HepG2 (cell line): ENCODE measurements at regions not wholly inside any gene's neighbourhood (a gene's known extent, or its start where the extent isn't known, plus 50 kb on each side); places are given as distances from the start of the nearest gene placed in this dataset.

Source experiments
- ATAC-seq: fragments of 200-7000 bp; cut with Tn5 transposase; 3 replicates; pipeline ENCODE4 v1.9.1; 2020; ENCODE audit warnings: mild to moderate bottlenecking, moderate library complexity
- BruUV-seq: library from RNA; stranded (reverse); fragments of 400-500 nt; replicated peaks from 2 replicates; lab custom pipeline; 2021; lab: Mats Ljungman, UMichigan
- CTCF ChIA-PET: fragments of 300-600 bp; formaldehyde crosslinking; extraction: SDS; loops from one replicate; lab custom pipeline; 2021; ENCODE audit warnings: low total read pairs, inconsistent platforms, low intra/inter-chr PET ratio; lab: Yijun Ruan, JAX
- POLR2A ChIA-PET: fragments of 350-600 bp; sonication (Branson Sonifier 250); formaldehyde crosslinking; loops from one replicate; lab custom pipeline; 2020; ENCODE audit warnings: antibody characterized with exemption, inconsistent platforms; lab: Yijun Ruan, JAX
- DNase-seq: peaks from one replicate; pipeline ENCODE4 v3.0.0-alpha.2; 2015; ENCODE audit warnings: low spot score
- FAIRE-seq: peaks from 3 replicates; lab custom pipeline; 2011; peaks lifted over from hg19 to GRCh38; lab: Jason Lieb, UNC
- H2AFZ ChIP-seq: one replicate; pipeline ENCODE4 v1.6.1; 2011; ENCODE audit warnings: low read length, inconsistent platforms
- H3K27ac ChIP-seq: fragments of 300-600 bp; 3 replicates; pipeline ENCODE4 v1.8.0; 2011; ENCODE audit warnings: mixed run types, mild to moderate bottlenecking, mixed read lengths, low read length, inconsistent platforms; ENCODE audit not compliant: insufficient read depth; ENCODE audit errors: extremely low read length
- H3K27me3 ChIP-seq, 2 experiments: fragments of 200-600 bp in 1 of 2; 2 replicates in 1 of 2; 3 replicates in 1 of 2; pipeline versions ENCODE4 v1.6.0 to v1.8.0; 2011; ENCODE audit warnings: low read length in 2 of 2, mild to moderate bottlenecking in 2 of 2, moderate library complexity in 2 of 2, inconsistent platforms in 1 of 2; ENCODE audit not compliant: insufficient read depth in 2 of 2, control insufficient read depth in 1 of 2
- H3K36me3 ChIP-seq, 2 experiments: fragments of 200-600 bp in 1 of 2; replicated peaks in 1 of 2; 2 replicates in 1 of 2; 3 replicates in 1 of 2; pipeline versions ENCODE4 v1.5.1 to v1.8.0; 2011; ENCODE audit warnings: low read length in 2 of 2, inconsistent platforms in 1 of 2; ENCODE audit not compliant: insufficient read depth in 2 of 2, control insufficient read depth in 1 of 2
- H3K4me1 ChIP-seq: 2 replicates; pipeline ENCODE4 v1.5.1; 2012; ENCODE audit warnings: low read length, inconsistent platforms; ENCODE audit not compliant: insufficient read depth
- H3K4me2 ChIP-seq: 2 replicates; pipeline ENCODE4 v1.6.0; 2011; ENCODE audit warnings: low read depth, low read length, inconsistent platforms
- H3K4me3 ChIP-seq, 3 experiments: fragments of 200-600 bp in 1 of 3; sonication (generic), shearing (Covaris generic) in 1 of 3; replicated peaks in 1 of 3; 2 replicates each; pipeline ENCODE4 v1.5.1; 2011 to 2016; ENCODE audit warnings: low read length in 3 of 3, inconsistent platforms in 2 of 3, low read depth in 2 of 3, mild to moderate bottlenecking in 2 of 3, control low read depth in 1 of 3, mixed read lengths in 1 of 3; ENCODE audit not compliant: insufficient read depth in 1 of 3
- H3K79me2 ChIP-seq: one replicate; pipeline ENCODE4 v1.6.1; 2011; ENCODE audit warnings: low read length, inconsistent platforms; ENCODE audit not compliant: insufficient read depth
- H3K9ac ChIP-seq: 2 replicates; pipeline ENCODE4 v1.6.0; 2011; ENCODE audit warnings: mild to moderate bottlenecking, low read depth, low read length, inconsistent platforms; ENCODE audit not compliant: insufficient read depth
- H3K9me3 ChIP-seq: 2 replicates; pipeline ENCODE4 v1.5.1; 2012; ENCODE audit warnings: mild to moderate bottlenecking, low read length
- H4K20me1 ChIP-seq: 2 replicates; pipeline ENCODE4 v1.6.0; 2011; ENCODE audit warnings: inconsistent platforms, mild to moderate bottlenecking, low read length, moderate library complexity; ENCODE audit not compliant: insufficient read depth
- AFF4 ChIP-seq: sonication (generic); formaldehyde crosslinking; IDR thresholded peaks from 2 replicates; pipeline ENCODE4 v1.4.0; 2020; ENCODE audit warnings: missing genetic modification reagents
- CCAR2 ChIP-seq: fragments of 200-400 bp; formaldehyde crosslinking; optimal IDR thresholded peaks from 2 replicates; pipeline ENCODE3; 2018; ENCODE audit warnings: low read depth, mild to moderate bottlenecking, low read length, moderate library complexity
- HNRNPK ChIP-seq: fragments of 200-400 bp; formaldehyde crosslinking; IDR thresholded peaks from 2 replicates; pipeline ENCODE4 v1.6.1; 2018; ENCODE audit warnings: low read length, low read depth, moderate library complexity, mild to moderate bottlenecking; ENCODE audit not compliant: poor library complexity, severe bottlenecking
- KAT8 ChIP-seq: IDR thresholded peaks from 2 replicates; pipeline ENCODE4 v1.6.1; 2016; ENCODE audit warnings: missing genetic modification reagents, missing compliant biosample characterization
- PAX8 ChIP-seq: sonication (generic); formaldehyde crosslinking; IDR thresholded peaks from 2 replicates; pipeline ENCODE4 v1.8.0; 2022; ENCODE audit warnings: mild to moderate bottlenecking, missing genetic modification reagents, borderline replicate concordance
- SALL1 ChIP-seq: sonication (generic); formaldehyde crosslinking; IDR thresholded peaks from 2 replicates; pipeline ENCODE4 v1.8.0; 2022; ENCODE audit warnings: mild to moderate bottlenecking, missing genetic modification reagents
- SAP130 ChIP-seq: IDR thresholded peaks from 2 replicates; pipeline ENCODE4 v1.6.1; 2016; ENCODE audit warnings: low read depth
- TBX2 ChIP-seq: sonication (generic); formaldehyde crosslinking; IDR thresholded peaks from 2 replicates; pipeline ENCODE4 v1.5.0; 2020; ENCODE audit warnings: missing genetic modification reagents, mild to moderate bottlenecking, borderline replicate concordance
- THRA ChIP-seq: sonication (generic); formaldehyde crosslinking; IDR thresholded peaks from 2 replicates; pipeline ENCODE4 v1.4.0; 2020; ENCODE audit warnings: missing genetic modification reagents, borderline replicate concordance
- ZNF790 ChIP-seq: sonication (generic); formaldehyde crosslinking; IDR thresholded peaks from 2 replicates; pipeline ENCODE4 v1.8.0; 2022; ENCODE audit warnings: missing genetic modification reagents, mild to moderate bottlenecking, borderline replicate concordance
- WGBS: methylation state at CpG from one replicate; pipeline ENCODE4 v1.1.6; 2017; ENCODE audit warnings: low lambda C conversion rate; 5-methylcytosine and 5-hydroxymethylcytosine counted together
- in situ Hi-C: cut with HindIII; loops from 2 replicates; pipeline ENCODE4 v1.10.0; 2017; ENCODE audit warnings: low pct_unique_long_range_greater_than_20kb; ENCODE audit not compliant: extremely low pct_ligation_motif_present
- intact Hi-C: fragments of 100-400 bp; cut with micrococcal nuclease; formaldehyde crosslinking; loops from one replicate; pipeline ENCODE4 v1.10.0; 2022; ENCODE audit not compliant: unreplicated experiment
- TF ChIP-seq, protein P1 (sequence below): sonication (generic); formaldehyde crosslinking; IDR thresholded peaks from 2 replicates; pipeline ENCODE4 v1.4.0; 2020; ENCODE audit warnings: missing genetic modification reagents, borderline replicate concordance
- TF ChIP-seq, protein P2 (sequence below): sonication (generic); formaldehyde crosslinking; IDR thresholded peaks from 2 replicates; pipeline ENCODE4 v1.9.0; 2021; ENCODE audit warnings: missing genetic modification reagents, mild to moderate bottlenecking, borderline replicate concordance

DNA sequence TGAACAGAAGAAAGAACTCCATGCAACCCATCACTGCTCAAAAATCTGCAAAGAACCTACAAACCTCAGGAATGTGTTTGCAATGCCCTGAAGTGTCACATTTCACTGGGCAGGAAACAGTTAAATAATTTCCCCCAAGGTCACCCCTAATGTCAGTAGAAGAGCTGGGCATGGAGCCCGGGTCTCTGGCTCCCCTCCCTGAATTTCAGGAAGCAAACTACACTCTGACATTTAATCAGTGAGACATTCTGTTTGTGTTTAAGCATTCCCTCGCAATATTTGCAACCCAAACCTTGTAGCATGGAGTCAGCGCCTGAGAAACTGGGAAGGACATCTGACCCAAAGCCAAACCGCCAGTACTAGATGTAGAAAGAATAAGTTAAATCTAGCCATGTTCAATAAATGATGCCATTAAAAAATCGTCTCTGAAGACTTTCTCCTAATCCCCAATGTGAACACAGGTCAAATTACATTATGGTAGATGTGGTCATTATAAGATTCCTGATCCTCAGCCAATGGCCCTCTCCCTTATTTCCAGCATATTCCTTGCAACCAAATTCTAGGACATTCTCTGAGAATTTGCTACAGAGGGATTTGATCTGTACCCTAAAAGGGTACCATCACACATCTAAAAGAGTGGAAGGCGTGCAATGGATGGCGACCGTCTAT is 91.2 kb upstream of the ADTRP start:
- in situ Hi-C loops = no loop called here
- TF ChIP-seq, protein P1, sequence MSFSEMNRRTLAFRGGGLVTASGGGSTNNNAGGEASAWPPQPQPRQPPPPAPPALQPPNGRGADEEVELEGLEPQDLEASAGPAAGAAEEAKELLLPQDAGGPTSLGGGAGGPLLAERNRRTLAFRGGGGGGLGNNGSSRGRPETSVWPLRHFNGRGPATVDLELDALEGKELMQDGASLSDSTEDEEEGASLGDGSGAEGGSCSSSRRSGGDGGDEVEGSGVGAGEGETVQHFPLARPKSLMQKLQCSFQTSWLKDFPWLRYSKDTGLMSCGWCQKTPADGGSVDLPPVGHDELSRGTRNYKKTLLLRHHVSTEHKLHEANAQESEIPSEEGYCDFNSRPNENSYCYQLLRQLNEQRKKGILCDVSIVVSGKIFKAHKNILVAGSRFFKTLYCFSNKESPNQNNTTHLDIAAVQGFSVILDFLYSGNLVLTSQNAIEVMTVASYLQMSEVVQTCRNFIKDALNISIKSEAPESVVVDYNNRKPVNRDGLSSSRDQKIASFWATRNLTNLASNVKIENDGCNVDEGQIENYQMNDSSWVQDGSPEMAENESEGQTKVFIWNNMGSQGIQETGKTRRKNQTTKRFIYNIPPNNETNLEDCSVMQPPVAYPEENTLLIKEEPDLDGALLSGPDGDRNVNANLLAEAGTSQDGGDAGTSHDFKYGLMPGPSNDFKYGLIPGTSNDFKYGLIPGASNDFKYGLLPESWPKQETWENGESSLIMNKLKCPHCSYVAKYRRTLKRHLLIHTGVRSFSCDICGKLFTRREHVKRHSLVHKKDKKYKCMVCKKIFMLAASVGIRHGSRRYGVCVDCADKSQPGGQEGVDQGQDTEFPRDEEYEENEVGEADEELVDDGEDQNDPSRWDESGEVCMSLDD (CRISPR knock-in tag) = no peak
- TF ChIP-seq PAX8 (CRISPR knock-in tag) (no peak), SAP130 (CRISPR knock-in tag) (no peak), THRA (CRISPR knock-in tag) (no peak), KAT8 (CRISPR knock-in tag) (no peak), ZNF790 (CRISPR knock-in tag) (no peak), HNRNPK (no peak), AFF4 (CRISPR knock-in tag) (no peak), CCAR2 (no peak), TBX2 (no peak), SALL1 (CRISPR knock-in tag) (no peak)
- TF ChIP-seq, protein P2, sequence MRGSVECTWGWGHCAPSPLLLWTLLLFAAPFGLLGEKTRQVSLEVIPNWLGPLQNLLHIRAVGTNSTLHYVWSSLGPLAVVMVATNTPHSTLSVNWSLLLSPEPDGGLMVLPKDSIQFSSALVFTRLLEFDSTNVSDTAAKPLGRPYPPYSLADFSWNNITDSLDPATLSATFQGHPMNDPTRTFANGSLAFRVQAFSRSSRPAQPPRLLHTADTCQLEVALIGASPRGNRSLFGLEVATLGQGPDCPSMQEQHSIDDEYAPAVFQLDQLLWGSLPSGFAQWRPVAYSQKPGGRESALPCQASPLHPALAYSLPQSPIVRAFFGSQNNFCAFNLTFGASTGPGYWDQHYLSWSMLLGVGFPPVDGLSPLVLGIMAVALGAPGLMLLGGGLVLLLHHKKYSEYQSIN = no peak

More for the DNA sequence above, 91.2 kb upstream of the ADTRP start:
- ChIA-PET POLR2A (no interaction called here), CTCF (no interaction called here)
- Histone ChIP-seq H3K4me1 (no peaks in the 10 kb centered on the region), H3K9me3 (no peaks in the 10 kb centered on the region), H3K9ac (no peak overlapping the region), H3K36me3 (no peaks in the 10 kb centered on the region), H3K27me3 (no peaks in the 10 kb centered on the region), H3K4me3 (no peak overlapping the region), H3K79me2 (no peaks in the 10 kb centered on the region), H3K4me2 (no peak overlapping the region), H3K27ac (no peak overlapping the region), H2AFZ (no peak overlapping the region), H4K20me1 (no peaks in the 10 kb centered on the region)
- intact Hi-C loops = no loop called here
- BruUV-seq = no TSS peak
- FAIRE-seq (no peak), DNase-seq (no peak), ATAC-seq (no peak)
- WGBS = 42% methylated on average over 8 of the region's 8 CpGs
